GM21576 (cell line): ENCODE measurements at regions not wholly inside any gene's neighbourhood (a gene's known extent, or its start where the extent isn't known, plus 50 kb on each side); places are given as distances from the start of the nearest gene placed in this dataset.

Experiments
- ATAC-seq: cut with Tn5 transposase; IDR thresholded peaks from one replicate; pipeline ENCODE4 v1.9.1; 2021; ENCODE audit warnings: mild to moderate bottlenecking, moderate library complexity; ENCODE audit not compliant: unreplicated experiment

DNA sequence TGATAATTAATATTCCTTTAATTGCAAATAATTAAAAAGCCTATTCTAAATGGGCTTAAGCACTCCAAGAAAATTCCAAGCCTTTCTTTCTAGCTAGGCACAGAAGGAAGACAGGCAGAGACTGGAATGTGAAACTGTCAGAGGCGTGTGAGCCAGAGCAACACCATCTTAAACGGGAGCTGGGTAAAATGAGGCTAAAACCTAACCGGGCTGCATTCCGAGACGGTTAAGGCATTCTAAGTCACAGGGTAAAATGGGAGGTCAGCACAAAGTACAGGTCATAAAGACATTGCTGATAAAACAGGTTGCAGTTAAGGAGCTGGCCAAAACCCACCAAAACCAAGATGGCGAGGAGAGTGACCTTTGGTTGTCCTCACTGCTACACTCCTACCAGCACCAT, 300.4 kb downstream of the SLITRK6 start:
- ATAC-seq, result no peak

DNA sequence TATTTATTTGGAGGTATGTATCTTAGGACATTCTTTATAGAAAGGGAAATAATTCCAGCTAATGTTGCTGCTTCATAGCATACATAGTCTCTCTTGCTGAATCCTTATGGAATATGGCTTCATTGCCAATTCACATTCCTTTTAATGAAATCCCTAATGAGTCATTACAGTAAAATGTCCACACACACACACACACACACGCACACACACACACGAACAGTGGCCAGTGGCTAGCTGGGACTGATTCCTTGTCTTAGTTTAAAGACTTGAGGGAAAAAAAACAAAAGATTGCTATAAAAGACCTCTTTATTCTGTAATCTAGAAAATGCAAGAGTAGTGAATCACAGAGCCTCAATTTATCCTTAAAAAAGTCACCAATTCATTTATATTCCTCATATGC, 301.6 kb downstream of the SLITRK6 start:
- no peak for ATAC-seq

DNA sequence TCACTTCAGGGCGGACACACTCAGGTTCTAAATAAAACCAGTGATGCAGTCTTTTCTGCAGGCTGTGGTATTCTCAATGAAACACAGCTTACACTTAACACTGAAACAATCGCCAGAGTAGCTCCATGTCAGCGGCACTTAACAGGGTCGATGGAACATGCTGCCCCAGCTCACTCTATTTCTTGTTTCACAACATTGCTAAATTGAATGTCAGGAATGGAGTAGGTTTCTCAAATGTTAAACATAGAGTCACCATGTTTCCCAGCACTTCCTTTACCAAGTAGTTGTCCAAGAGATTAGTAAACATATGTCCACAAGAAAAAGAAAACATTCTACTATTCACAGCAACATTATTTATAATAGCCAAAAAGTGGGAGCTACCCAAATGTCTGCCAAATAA, 306.9 kb downstream of the SLITRK6 start:
- no peak for ATAC-seq

DNA sequence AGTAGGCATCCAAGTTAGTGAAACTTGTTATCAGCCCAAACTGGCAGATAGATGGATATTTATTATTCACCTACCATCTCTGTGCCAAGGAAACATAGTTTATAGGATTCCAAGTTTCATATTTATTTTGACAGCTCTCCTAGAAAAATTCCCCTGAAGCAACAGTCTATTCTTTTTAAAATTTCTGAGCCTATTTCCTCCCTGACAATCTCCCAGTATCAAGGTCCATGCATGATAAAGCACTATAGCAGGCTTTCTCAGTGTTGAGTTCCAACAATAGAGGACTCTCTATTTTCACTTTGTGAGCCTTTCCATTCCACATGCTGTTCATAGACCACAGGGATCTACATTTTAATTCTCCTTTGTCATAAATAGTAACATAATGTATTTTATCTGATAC, 312.6 kb downstream of the SLITRK6 start:
- no peak for ATAC-seq

DNA sequence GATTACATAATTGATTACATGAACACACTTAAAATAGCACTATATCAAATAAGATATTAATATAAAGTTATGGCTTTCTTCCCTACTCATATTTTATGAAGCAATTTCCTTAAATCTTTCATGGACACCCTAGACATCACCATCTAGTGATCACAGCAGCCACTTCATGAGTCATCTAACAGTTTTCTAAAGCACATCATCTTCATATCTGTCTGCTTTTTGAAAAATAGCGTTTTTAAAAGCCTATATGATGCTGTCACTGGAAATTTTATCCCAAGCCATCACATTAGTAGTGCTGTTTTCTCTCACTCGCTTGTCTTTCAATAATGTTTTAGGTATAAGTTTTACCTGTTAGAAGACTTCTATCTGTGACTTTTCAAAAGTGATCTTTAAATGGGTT, 326.1 kb downstream of the SLITRK6 start:
- no peak for ATAC-seq

DNA sequence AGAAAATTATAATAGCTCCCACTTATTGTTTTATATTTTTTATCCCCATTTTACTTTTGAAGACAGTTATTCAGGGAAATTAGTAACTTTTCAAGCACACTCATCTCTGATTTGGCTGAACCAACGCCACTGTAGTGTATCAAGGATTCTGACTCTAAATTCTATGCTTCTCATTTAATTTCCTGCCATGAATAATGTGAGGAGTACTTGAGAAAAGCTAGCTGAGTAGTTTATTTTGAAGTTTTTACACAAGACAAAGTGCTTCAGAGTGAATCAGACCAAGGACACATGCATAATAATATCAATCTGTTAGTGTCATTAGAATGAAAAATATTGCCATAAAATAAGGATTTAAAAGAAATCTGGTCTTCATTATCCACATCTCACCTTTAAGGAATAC, 329.9 kb downstream of the SLITRK6 start:
- ATAC-seq, result no peak

DNA sequence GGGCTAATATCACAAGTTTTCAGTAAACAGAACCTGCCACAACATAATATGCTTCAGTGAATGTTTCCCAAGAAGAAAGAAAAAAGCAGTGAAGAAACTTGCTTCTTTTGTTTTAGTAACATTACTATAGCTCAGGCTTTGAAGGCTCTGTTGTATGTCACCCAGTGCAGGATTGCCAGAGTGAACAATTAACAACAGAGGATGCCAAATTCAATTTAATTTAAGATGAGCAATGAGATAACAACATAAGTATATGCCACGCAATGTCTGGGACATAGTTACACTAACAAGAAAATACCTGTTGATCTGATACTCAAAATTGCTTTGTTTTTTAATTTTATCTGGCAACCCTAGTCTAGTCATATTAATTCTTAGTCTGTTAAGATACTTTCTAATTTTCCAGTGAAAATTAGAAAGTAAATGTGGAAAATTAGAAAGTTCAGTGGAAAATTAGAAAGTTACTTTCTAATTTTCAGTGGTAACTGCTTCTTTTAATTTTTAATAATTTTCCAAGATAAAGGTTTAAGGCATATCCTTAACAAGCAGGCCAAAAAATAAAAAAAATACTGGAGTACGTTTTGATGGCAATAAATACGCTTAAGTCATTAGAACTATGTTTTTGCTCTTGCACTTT, 336.3 kb downstream of the SLITRK6 start:
- no peak for ATAC-seq

DNA sequence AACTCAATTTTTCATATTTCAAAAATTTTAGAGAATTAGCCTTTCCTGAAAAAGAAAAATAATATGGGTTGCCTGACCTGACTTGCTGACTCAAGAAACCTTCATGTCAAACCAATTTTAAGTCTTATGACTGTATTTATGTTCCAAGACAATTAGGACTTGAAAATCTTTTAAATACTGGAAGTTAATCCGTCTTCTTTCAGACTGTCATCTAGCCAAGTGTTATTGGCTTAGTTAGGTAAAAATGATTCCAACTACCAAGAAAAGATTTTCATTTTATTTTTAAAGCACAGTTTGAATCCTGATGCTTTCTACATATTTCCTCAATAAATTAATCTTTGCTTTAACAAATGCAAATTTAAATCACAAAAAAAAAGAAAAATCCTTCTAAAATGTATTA, 337.6 kb downstream of the SLITRK6 start:
- ATAC-seq, result no peak

DNA sequence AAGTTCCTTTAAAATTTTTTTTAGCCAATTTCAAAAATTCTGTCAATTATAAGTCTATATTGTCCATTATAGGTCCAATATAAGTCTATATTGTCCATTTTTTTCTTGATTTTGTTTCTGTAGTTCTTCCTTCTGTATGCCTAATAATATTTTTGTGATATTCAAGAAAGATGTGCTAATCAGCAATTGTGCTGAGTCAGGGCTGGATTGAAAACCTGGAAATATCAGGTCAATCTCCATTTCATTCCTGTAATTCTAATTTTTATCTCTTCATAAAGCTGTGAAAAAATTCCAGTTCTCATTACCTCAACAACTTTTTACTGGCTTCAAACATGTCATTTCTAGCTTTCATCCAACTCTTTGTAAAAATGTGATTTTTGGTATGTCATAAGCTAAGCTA, 353.7 kb downstream of the SLITRK6 start:
- ATAC-seq, result no peak

DNA sequence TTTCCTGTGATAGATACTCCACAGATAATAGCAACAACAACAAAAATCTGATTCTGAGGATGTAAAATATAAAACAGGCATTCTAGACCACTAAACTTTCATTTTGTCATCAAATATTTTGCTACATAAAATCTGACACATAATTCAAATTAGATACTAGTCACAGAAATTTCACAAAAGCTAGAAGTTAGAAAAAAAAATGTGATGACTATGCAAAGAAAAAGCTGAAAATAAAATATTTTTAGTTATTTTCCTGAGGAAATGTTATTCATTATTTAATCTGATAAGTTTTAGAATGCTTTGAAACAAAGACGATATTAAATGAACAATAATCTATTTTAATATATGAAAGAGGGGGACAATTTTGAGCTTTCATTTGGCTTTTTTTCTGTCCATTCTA, 357.2 kb downstream of the SLITRK6 start:
- no peak for ATAC-seq

DNA sequence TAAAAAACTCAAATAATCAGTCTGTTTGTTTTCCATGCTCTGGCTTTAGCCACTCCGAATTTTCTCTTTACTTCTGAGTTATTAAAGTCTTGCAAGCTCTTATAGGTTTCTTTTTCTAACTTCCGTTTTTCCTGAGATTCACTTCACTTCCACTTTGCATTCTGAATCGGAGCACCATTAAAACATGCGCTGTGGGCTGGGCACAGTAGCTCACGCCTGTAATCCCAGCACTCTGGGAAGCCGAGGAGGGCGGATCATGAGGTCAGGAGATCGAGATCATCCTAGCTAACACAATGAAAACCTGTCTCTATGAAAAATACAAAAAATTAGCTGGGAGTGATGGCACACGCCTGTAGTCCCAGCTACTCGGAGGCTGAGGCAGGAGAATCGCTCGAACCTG, 357.9 kb downstream of the SLITRK6 start:
- ATAC-seq, result no peak

DNA sequence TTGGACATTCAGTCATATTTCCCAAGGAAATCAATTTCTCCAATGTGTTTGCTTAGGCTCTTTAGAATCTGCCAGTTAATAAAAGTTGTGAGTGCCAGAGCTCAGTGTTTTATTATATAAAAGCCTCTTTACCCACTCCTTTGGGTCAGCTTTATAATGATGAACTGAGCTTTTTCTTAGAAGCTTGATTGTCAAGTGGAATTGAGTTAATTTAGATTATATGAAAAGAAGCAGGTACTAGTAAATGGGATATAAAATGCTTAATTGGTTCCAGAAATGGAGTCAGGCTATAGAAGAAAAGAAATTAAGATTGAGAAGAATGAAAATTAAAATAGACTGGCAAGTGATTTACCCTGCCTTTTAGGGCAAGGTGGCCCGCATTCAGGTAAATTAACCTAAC, 363.2 kb downstream of the SLITRK6 start:
- ATAC-seq, result no peak

DNA sequence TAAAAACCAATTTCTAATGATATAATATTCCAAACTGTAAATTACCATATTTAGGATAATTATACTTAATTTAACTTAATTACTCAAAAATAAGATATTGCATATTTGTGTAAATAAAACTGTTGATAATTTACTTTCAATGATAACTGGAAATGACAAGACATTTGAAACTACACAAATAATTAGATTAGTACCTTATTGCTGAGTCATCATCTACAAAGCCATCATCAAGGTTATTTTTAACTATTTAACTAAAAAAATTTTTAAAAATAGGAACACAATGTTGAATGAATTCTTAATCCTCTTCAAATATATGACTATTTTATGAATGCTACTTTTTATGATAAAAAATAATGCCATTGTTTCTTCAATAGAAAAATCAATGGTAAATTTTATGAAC, 364.3 kb downstream of the SLITRK6 start:
- ATAC-seq, result no peak

DNA sequence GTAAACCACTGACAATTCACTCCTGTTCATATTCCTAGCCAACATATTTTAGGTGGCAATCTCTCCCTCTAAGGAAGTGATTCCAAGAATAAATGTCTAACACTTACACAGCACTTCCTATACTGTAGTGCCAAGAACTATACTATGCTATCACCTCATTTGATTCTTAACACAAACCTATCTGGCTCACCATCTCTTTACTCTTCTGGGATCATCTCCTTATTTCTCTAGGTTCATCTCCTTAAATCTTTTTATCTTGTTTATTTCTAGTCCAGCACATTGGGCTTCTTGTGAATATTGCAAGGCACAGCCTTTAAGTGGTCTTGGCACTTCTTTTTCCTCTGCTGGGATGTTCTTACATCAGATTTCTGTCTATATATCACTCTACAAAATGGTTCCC, 366.3 kb downstream of the SLITRK6 start:
- ATAC-seq, result no peak

DNA sequence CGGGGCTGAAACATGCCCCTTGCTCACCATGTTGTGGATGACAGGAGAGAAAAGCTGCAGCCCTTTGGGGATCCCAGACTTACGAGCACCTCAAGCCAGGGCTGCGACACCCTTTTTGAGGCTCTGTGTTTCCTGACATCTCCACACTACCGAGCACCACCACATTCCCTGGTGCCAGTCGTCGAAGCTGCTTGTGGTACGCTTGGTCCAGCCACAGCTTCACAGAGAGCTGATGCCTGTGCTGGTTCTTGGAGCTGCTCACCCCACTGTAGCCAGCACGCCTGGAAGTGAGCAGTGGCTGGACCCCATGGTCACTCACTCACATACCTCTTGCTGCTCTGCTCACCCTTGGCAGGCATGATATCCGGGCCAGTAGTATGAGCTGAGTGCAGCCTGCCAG, 367.5 kb downstream of the SLITRK6 start:
- ATAC-seq, result no peak

DNA sequence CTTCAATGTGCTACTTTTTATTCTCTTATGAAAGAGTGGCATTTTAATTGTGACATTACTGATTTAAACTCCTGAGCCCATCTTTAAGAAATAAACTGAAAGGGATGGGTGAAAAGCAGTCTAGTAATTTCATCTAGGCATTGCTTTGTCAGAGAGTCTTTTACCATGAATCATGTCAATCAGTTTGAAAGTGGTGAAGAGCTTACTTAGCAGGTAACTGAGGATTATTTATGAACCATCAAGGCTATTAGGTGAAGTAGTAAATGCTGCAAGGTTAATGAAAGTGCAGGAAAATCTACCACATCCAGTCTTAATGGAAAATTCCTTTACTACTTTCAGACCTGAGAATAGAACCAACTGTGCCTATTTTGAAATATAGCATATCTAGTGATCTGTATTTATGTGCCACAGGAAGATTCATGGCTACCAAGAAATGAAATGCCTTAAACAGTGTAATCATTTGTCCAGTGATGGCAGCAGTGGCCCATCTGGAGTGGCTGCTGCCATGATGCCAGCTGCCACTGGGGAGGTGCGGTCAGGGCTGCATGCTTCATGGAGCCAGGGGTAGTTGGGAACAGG, 368.9 kb downstream of the SLITRK6 start:
- ATAC-seq, result no peak

DNA sequence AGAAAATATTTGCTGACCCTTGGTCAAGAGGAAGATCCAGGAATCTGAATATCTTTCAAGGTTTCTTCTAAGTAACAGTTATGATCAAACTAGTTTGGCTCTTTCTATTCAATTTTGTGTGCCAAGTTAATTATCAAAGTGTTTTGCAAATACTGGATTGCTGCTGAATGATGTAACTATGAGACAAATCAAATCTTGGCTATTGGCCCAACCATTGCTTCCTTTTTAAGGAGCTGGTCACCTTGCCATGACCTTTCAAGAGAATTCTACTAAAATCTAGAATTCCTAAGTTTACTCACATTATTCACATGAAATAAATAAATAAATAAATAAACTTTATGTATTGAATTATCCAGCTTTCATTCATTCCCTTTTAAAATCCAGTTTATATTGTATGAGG, 371.8 kb downstream of the SLITRK6 start:
- ATAC-seq, result no peak

DNA sequence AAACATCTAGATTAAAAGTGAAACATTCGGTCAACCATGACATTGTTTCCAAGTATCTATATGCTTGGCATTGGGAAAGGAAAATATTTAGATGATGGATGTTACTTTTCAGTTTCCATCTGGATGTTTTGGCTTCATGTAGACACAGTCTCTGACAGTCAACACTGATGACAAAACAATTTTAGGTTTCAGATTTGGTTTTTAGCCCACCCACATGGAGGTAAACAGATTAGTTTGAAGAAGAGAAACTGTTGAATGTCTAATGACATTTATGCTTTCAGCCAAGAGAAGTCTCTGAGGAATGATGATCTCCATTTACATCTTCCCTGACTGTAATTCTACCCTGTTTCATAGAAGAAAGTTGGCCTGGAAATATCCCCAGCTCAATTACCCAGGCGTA, 379.1 kb downstream of the SLITRK6 start:
- ATAC-seq, result no peak

DNA sequence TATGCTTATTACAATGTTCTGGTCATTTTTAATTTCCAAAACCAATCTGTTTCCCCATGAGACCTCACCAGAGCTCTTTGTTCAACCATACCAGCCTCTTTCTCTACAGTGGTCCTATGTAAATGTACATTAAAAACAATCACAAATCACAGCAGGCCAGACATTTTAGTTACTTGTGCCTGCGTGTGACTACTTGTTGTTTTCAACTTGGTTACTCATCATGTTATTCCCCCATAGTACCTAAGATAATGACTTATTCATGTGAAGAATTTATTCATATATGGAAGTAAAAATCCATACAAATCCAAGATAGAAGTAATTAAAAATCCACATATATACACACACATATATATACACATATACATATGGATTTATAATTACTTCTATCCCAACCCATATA, 379.6 kb downstream of the SLITRK6 start:
- ATAC-seq, result no peak

DNA sequence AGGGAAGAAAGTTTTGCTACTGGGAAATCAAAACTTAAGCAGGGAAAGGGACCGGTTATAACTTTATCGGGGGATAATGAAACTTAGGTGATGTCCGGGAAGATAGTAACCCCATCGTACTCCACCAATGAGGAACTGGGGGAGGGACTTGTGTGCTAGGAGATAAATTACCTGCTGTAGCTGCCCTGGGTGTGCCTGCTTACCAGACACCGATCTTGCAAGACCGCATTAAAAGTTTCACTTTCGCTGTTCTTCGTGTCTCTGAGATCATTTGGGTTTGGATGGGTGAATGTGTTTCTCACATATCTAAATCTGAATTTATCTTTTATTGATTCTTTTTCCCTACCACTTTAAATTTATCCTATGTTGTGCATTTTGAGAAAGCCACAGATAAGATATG, 381.4 kb downstream of the SLITRK6 start:
- no peak for ATAC-seq

DNA sequence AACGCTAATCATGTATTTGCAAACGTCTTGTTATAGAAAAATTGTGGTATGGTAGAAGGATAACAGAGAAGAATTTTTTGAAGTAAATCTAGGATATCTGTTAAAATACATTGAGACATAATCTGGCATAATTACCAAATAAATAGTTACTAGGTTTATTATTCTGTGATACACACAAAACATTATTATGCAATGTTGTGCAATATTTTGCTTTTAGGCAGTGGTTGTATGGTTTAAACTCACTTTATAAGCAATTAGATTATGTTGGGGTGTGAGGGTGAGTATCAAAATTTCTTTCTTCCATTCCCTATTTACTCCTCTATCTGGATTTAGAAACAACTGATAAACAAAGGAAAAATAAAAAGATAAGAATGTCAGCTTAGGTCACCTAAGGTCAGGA, 385.6 kb downstream of the SLITRK6 start:
- no peak for ATAC-seq

DNA sequence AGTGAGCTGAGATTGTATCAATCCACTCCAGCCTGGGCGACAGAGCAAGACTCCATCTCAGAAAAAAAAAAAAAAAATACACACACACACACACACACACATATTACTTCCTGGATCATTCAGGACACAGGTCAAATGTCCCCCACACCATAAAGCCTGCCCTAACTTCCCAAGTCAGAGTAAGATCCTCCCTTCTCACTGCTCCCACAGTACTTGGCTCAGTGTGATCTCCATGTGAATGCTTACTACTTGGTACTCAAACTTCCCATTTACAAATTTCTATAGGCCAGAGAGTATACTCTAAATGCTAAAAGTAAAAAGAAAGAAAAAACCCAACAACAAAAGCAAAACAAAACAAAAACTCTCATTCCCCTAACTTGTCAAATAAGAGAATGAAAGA, 386.8 kb downstream of the SLITRK6 start:
- ATAC-seq, result no peak

DNA sequence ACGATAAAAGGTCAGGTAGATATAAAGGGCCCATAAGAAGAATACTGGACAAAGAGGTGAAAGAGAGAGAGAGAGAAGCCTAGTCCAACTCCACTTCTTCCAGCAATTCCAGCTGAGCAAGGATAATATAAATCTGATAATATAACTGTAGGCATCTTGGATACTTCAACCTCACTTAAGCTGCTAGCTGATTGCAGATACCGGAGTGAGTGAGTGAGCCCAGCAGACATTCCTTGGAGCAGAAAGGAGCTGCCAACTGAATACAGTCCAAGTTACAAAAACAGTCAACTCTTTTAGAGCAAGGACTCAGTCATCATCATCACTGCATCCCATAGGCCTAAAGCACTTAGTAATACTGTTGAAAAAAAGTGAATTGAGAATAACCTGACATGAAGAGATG, 387.6 kb downstream of the SLITRK6 start:
- no peak for ATAC-seq
